Keratinocyte (primary cell): ENCODE measurements at regions not wholly inside any gene's neighbourhood (a gene's known extent, or its start where the extent isn't known, plus 50 kb on each side); places are given as distances from the start of the nearest gene placed in this dataset.

ENCODE experiments used
- DNase-seq: peaks from one replicate; pipeline ENCODE4 v3.0.0-alpha.2; 2011; ENCODE audit warnings: low read depth, missing footprints, low spot score
- FAIRE-seq: peaks from 2 replicates; lab custom pipeline; 2011; peaks lifted over from hg19 to GRCh38; lab: Jason Lieb, UNC
- H2AFZ ChIP-seq: 2 replicates; pipeline ENCODE4 v1.6.0; 2012; ENCODE audit warnings: low read length, control low read depth, inconsistent platforms; ENCODE audit not compliant: control insufficient read depth
- H3K27ac ChIP-seq: 2 replicates; pipeline ENCODE4 v1.5.1; 2011; ENCODE audit warnings: low read length; ENCODE audit not compliant: control insufficient read depth, insufficient read depth
- H3K27me3 ChIP-seq: 3 replicates; pipeline ENCODE4 v1.6.0; 2011; ENCODE audit warnings: low read length; ENCODE audit not compliant: control insufficient read depth, insufficient read depth; ENCODE audit errors: extremely low read depth
- H3K36me3 ChIP-seq, 2 experiments: 2 replicates in 1 of 2; 3 replicates in 1 of 2; pipeline ENCODE4 v1.5.1; 2011; ENCODE audit warnings: low read length in 2 of 2, mild to moderate bottlenecking in 1 of 2; ENCODE audit not compliant: control insufficient read depth in 2 of 2, insufficient read depth in 2 of 2; ENCODE audit errors: extremely low read depth in 1 of 2
- H3K4me1 ChIP-seq: 3 replicates; pipeline ENCODE4 v1.5.1; 2011; ENCODE audit warnings: low read length; ENCODE audit not compliant: control insufficient read depth, insufficient read depth; ENCODE audit errors: extremely low read depth
- H3K4me2 ChIP-seq: 3 replicates; pipeline ENCODE4 v1.6.0; 2011; ENCODE audit warnings: low read depth, low read length; ENCODE audit not compliant: control insufficient read depth, insufficient read depth; ENCODE audit errors: extremely low read depth
- H3K4me3 ChIP-seq, 3 experiments: fragments of 200-600 bp in 1 of 3; sonication (generic) in 1 of 3; 2 replicates in 2 of 3; 3 replicates in 1 of 3; pipeline ENCODE4 v1.5.1; 2011 to 2016; ENCODE audit warnings: low read length in 3 of 3, mild to moderate bottlenecking in 3 of 3, control low read depth in 2 of 3, inconsistent platforms in 1 of 3, low read depth in 1 of 3, mixed read lengths in 1 of 3, mixed run types in 1 of 3, moderate library complexity in 1 of 3; ENCODE audit not compliant: control insufficient read depth in 2 of 3, insufficient read depth in 2 of 3; ENCODE audit errors: extremely low read depth in 1 of 3
- H3K79me2 ChIP-seq: 2 replicates; pipeline ENCODE4 v1.6.0; 2012; ENCODE audit warnings: low read length; ENCODE audit not compliant: control insufficient read depth, insufficient read depth
- H3K9ac ChIP-seq: 3 replicates; pipeline ENCODE4 v1.6.0; 2011; ENCODE audit warnings: low read length; ENCODE audit not compliant: control insufficient read depth, insufficient read depth; ENCODE audit errors: extremely low read depth
- H3K9me1 ChIP-seq: 3 replicates; pipeline ENCODE4 v1.6.0; 2011; ENCODE audit warnings: low read length; ENCODE audit not compliant: control insufficient read depth, insufficient read depth; ENCODE audit errors: extremely low read depth
- H3K9me3 ChIP-seq: 2 replicates; pipeline ENCODE4 v1.5.1; 2012; ENCODE audit warnings: low read depth, low read length; ENCODE audit not compliant: control insufficient read depth
- H4K20me1 ChIP-seq: 3 replicates; pipeline ENCODE4 v1.6.0; 2011; ENCODE audit warnings: low read length; ENCODE audit not compliant: control insufficient read depth, insufficient read depth; ENCODE audit errors: extremely low read depth
- EZH2 ChIP-seq: IDR thresholded peaks from one replicate; pipeline ENCODE4 v1.6.1; 2012; ENCODE audit warnings: inconsistent platforms, mild to moderate bottlenecking, low read length, moderate library complexity
- dilution Hi-C: fragments of 300-500 bp; cut with MboI; formaldehyde crosslinking; loops from one replicate; pipeline ENCODE4 v1.7.0; 2020; ENCODE audit warnings: low sequenced_read_pairs; ENCODE audit not compliant: extremely low pct_ligation_motif_present
- TF ChIP-seq, protein P1 (sequence below), 3 experiments: IDR thresholded peaks in 1 of 3; conservative IDR thresholded peaks in 1 of 3; optimal IDR thresholded peaks in 1 of 3; 2 replicates in 2 of 3; 3 replicates in 1 of 3; pipeline versions ENCODE3 to v1.5.1; 2011; ENCODE audit warnings: low read length in 3 of 3, mild to moderate bottlenecking in 3 of 3, moderate library complexity in 2 of 3, control low read depth in 1 of 3, inconsistent platforms in 1 of 3; ENCODE audit not compliant: insufficient read depth in 2 of 3; ENCODE audit errors: extremely low read depth in 1 of 3

DNA sequence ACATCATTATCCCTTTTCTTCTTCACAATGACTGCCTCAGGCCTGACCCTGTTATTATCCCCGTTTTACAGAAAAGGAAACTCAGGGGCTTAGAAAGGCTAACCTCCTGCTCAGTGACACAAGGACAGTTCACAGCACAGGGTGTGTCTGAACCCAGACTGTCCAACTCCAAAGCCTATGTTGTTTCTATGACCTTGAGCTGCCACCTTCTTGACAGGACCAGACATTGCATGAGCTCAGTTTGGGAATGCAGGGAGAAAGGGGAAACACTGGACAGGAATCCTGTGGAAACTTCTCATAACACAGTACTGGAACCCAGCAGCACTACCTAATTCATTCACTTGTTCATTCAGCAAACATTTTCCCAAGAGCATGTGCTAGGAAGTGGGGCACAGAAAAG lies 472.8 kb downstream of the CDK5RAP2 start:
- Histone ChIP-seq H3K9me3 (no peaks in the 10 kb centered on the region), H2AFZ (no peak overlapping the region), H3K27me3 (no peaks in the 10 kb centered on the region), H3K4me1 (no peaks in the 10 kb centered on the region), H3K4me3 (no peak overlapping the region), H3K27ac (no peak overlapping the region), H3K9me1 (no peaks in the 10 kb centered on the region), H3K9ac (no peak overlapping the region), H3K4me2 (no peak overlapping the region), H3K36me3 (no peaks in the 10 kb centered on the region), H4K20me1 (no peaks in the 10 kb centered on the region), H3K79me2 (no peaks in the 10 kb centered on the region)
- TF ChIP-seq EZH2 = no peak
- TF ChIP-seq, protein P1, sequence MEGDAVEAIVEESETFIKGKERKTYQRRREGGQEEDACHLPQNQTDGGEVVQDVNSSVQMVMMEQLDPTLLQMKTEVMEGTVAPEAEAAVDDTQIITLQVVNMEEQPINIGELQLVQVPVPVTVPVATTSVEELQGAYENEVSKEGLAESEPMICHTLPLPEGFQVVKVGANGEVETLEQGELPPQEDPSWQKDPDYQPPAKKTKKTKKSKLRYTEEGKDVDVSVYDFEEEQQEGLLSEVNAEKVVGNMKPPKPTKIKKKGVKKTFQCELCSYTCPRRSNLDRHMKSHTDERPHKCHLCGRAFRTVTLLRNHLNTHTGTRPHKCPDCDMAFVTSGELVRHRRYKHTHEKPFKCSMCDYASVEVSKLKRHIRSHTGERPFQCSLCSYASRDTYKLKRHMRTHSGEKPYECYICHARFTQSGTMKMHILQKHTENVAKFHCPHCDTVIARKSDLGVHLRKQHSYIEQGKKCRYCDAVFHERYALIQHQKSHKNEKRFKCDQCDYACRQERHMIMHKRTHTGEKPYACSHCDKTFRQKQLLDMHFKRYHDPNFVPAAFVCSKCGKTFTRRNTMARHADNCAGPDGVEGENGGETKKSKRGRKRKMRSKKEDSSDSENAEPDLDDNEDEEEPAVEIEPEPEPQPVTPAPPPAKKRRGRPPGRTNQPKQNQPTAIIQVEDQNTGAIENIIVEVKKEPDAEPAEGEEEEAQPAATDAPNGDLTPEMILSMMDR (optimal IDR thresholded peaks at IDR 0.05 in 1 of 3, IDR thresholded peaks at IDR 0.05 in 1 of 3, conservative IDR thresholded peaks at IDR 0.05 in 1 of 3; ENCODE audit: extremely low read depth in 1 of 3, insufficient read depth in 2 of 3, low read length in 3 of 3) = no peak
- dilution Hi-C loops = no loop called here
- FAIRE-seq (no peak), DNase-seq (no peak)

DNA sequence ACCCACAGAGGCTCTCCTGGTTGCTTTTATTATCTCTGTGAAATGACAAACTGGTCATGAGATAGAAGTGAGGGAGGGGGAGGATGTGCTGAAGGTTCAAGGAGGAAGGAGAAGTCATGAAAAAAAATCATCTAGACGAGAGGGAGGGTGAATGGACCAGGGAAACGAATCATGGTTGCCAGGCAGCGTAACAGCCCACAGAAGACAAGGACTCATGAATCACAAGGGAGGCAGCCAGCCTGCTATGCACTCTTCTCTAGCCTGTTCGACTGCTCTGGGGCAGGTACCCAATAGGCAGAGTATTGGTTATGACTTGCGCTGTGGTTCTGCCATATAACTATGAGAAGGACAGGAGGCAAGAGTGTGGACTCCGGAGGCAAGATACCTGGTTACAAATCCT lies 475.2 kb downstream of the CDK5RAP2 start:
- Histone ChIP-seq H3K9me3 (no peaks in the 10 kb centered on the region), H3K27me3 (no peaks in the 10 kb centered on the region), H3K4me3 (no peak overlapping the region), H3K27ac (no peak overlapping the region), H3K36me3 (no peaks in the 10 kb centered on the region), H3K4me2 (no peak overlapping the region), H2AFZ (no peak overlapping the region), H3K9me1 (no peaks in the 10 kb centered on the region), H4K20me1 (no peaks in the 10 kb centered on the region), H3K79me2 (no peaks in the 10 kb centered on the region), H3K9ac (no peak overlapping the region), H3K4me1 (no peaks in the 10 kb centered on the region)
- FAIRE-seq (no peak), DNase-seq (no peak)
- TF ChIP-seq EZH2 = no peak
- TF ChIP-seq, protein P1 (optimal IDR thresholded peaks at IDR 0.05 in 1 of 3, IDR thresholded peaks at IDR 0.05 in 1 of 3, conservative IDR thresholded peaks at IDR 0.05 in 1 of 3; ENCODE audit: extremely low read depth in 1 of 3, insufficient read depth in 2 of 3, low read length in 3 of 3) = no peak
- dilution Hi-C loops = no loop called here
